Subcutaneous abdominal adipose tissue (tissue), 5 donors: ENCODE measurements at regions not wholly inside any gene's neighbourhood (a gene's known extent, or its start where the extent isn't known, plus 50 kb on each side); places are given as distances from the start of the nearest gene placed in this dataset.
"Not testable (repeated sequence)": the region's sequence is repeated elsewhere in the genome, so short reads cannot be mapped to it uniquely, and the experiment has no call there.

Experiments
- H3K27ac ChIP-seq: one replicate; pipeline ENCODE4 v1.7.0; 2013; ENCODE audit warnings: low read depth, mild to moderate bottlenecking, inconsistent platforms, low read length, moderate library complexity
- H3K27me3 ChIP-seq, 5 donors: one replicate each; pipeline ENCODE4 v1.7.0; 2013; ENCODE audit warnings: low read length in 5 of 5, inconsistent platforms in 1 of 5; ENCODE audit not compliant: control insufficient read depth in 5 of 5, insufficient read depth in 4 of 5
- H3K36me3 ChIP-seq, 5 donors: one replicate each; pipeline ENCODE4 v1.7.0; 2013; ENCODE audit warnings: low read length in 5 of 5; ENCODE audit not compliant: control insufficient read depth in 5 of 5, insufficient read depth in 5 of 5
- H3K4me1 ChIP-seq, 5 donors: one replicate each; pipeline ENCODE4 v1.7.0; 2013; ENCODE audit warnings: low read length in 5 of 5, mild to moderate bottlenecking in 3 of 5, moderate library complexity in 1 of 5; ENCODE audit not compliant: control insufficient read depth in 5 of 5, insufficient read depth in 5 of 5
- H3K4me3 ChIP-seq, 5 donors: one replicate each; pipeline ENCODE4 v1.7.0; 2013; ENCODE audit warnings: low read length in 5 of 5, low read depth in 1 of 5
- H3K9ac ChIP-seq, 5 donors: one replicate each; pipeline ENCODE4 v1.7.0; 2013; ENCODE audit warnings: low read length in 5 of 5, mild to moderate bottlenecking in 4 of 5, moderate library complexity in 3 of 5
- H3K9me3 ChIP-seq, 5 donors: one replicate each; pipeline ENCODE4 v1.7.0; 2013; ENCODE audit warnings: low read length in 5 of 5; ENCODE audit not compliant: control insufficient read depth in 5 of 5
- donor health status: healthy.
- donor health status: healthy.
- donor health status: healthy.
- donor health status: healthy.
- donor health status: healthy.

DNA sequence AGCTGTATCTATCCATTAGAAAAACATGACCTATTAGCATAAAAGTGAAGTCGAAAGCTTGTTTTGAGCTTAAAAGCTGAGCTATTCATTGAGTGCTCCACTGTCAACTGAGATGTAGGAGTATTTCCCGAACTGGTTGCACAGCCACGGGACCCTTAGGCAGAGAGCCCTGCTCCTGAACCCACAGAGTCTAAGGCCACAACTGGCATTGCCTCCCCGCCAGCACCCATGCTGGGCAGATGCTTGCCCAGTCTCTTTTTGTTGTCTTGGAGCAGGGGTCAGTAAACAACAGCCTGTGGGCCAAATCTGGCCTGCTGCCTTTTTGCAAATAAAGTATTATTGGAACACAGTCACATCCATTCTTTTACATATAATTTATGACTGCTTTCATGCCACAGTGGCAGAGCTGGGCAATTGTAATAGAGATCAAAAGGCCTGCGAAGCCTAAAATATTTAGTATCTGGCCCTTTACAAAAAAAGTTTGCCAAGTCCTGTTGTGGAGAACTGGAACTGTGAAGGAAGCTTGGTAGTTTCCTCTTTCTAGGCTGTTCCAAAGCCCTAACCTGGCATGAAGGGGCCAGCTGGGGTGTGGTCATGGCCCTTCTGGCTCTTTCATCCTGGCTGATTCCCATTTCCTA lies 58.4 kb upstream of the WAPL start:
- no peaks in the 10 kb centered on the region for H3K27me3 ChIP-seq
- H3K9me3 ChIP-seq = no peaks in the 10 kb centered on the region
- H3K36me3 ChIP-seq = no peaks in the 10 kb centered on the region
- H3K9ac ChIP-seq = no peak overlapping the region
- H3K4me1 ChIP-seq = peaks cover 0 to 11% (median 0%) of the 10 kb centered on the region in 5 donors
- no peak overlapping the region for H3K4me3 ChIP-seq
- no peak overlapping the region for H3K27ac ChIP-seq

DNA sequence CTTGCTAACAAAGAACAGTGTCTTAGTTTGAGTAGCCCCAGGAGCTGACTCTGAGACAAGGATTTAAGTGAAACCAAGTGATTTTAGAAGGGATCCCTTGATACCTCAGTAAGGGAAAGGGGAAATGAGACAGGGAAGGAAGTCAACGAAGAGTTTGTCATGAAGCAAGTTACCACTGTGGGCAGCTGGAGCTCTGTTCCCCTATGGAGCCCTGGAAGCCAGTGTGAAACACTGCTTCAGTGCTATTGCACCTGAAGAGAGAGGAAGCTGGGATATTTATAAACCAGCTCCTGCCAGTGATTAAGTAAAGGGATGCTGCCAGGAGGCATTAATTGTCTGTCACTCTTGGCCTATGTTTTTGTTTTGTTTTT lies 58.9 kb upstream of the WAPL start:
- Histone ChIP-seq H3K4me1 (peaks cover 0 to 16% (median 3%) of the 10 kb centered on the region in 5 donors), H3K4me3 (no peak overlapping the region), H3K9ac (no peak overlapping the region), H3K9me3 (no peaks in the 10 kb centered on the region), H3K36me3 (no peaks in the 10 kb centered on the region), H3K27ac (no peak overlapping the region), H3K27me3 (no peaks in the 10 kb centered on the region)

DNA sequence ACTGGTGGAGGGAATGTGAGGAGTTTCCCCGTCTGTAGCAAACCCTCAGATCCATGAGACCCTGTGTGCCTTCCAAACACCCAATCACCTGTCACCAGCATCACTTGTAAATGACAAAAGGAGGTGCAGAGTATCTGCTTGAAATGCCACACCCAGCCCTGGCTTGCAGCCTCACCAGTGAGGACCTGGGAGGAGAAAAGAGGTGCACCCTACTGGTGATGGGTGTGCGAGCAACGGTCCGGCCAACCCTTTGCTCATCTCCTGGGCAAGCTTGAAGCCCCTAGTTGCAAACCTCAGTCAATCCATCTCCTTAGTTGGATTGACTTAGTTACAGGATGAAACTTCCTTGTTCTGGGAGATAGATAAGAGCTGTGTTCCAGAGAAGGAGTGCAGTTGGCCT lies 62.4 kb upstream of the WAPL start:
- Histone ChIP-seq H3K4me1 (peaks cover 0 to 17% (median 3%) of the 10 kb centered on the region in 5 donors), H3K9ac (no peak overlapping the region), H3K36me3 (no peaks in the 10 kb centered on the region), H3K4me3 (no peak overlapping the region), H3K9me3 (no peaks in the 10 kb centered on the region), H3K27me3 (no peaks in the 10 kb centered on the region), H3K27ac (no peak overlapping the region)

DNA sequence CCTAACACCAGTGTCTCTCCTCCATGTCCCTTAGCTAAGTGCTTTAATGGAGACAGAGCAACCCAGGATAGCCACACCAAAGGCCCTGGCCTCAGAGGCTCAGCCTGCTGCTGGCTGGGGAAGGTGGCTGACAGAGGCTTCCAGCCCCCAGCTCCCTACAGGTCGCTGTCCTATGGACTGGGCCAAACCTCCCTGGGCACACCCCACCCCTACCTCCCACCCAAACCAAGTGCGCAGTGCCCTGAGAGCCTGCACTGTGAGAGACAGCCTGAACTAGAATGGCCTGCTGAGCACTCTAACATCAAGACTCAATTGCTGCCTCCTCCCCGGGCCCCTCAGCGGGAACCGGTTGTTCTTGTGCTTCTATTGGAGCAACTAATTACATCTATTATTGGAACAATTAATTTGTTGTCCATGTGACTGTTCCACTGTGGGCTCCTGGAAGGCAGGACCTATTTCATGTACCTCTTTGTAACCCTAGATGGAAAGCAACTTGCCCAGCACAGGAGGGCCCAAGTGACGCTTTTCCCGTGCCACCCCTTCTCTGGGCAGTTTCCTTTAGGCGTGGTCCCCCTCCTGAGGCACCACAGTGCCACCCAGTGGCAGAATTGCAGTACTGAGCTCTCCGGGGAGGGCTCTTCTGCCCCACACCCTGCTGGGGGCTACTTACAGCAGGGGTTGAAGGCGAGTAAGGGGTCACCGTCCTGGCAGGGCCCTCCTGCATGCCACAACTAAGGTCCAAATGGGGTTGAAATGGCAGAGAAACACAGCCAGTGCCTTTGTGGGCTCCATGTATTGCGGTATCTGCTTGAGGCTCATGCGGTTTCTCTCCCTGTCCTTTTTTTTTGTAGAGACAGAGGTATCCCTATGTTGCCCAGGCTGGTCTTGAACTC lies 63.7 kb upstream of the WAPL start:
- Histone ChIP-seq H3K27ac (no peak overlapping the region), H3K36me3 (no peaks in the 10 kb centered on the region), H3K4me1 (peaks cover 0 to 12% (median 3%) of the 10 kb centered on the region in 5 donors), H3K27me3 (no peaks in the 10 kb centered on the region), H3K4me3 (peak overlapping the region in 3 of 5 donors; percentile 29 to 48 (median 37)), H3K9me3 (no peaks in the 10 kb centered on the region), H3K9ac (peak overlapping the region in 2 of 5 donors; percentile 21 to 28)

DNA sequence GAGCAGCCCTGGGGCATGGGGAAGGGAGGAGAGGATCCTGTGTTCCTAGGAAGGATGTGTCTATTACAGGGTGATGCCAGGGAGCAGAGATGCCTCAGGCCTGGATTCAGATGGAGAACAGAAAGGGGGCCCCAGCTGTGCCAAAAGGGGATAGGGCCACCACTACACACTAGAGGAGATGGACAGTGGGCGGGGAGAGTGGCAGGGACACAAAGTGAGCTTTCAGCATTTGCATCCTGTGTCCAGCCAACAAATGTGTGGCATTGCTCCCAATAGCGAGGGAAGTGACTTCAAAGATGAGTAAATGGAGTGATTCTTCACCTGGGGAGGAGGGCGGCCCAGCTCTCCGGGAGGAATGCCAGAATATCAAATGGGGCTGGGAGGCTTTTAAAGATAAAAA lies 64.9 kb upstream of the WAPL start:
- peaks cover 0 to 7% (median 3%) of the 10 kb centered on the region in 5 donors for H3K4me1 ChIP-seq
- no peak overlapping the region for H3K27ac ChIP-seq
- no peak overlapping the region for H3K4me3 ChIP-seq
- H3K9me3 ChIP-seq = no peaks in the 10 kb centered on the region
- no peaks in the 10 kb centered on the region for H3K36me3 ChIP-seq
- no peak overlapping the region for H3K9ac ChIP-seq
- no peaks in the 10 kb centered on the region for H3K27me3 ChIP-seq

DNA sequence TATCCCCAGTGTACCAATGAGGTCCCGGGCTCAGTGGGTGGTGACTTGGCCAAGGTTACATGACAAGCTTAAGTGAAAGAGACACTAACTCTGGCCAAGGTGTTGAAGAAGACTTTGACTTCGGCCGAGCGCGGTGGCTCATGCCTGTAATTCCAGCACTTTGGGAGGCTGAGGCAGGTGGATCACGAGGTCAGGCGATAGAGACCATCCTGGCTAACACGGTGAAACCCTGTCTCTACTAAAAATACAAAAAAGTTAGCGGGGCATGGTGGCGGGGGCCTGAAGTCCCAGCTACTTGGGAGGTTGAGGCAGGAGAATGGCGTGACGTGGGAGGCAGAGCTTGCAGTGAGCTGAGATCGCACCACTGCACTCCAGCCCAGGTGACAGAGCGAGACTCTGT lies 65.6 kb upstream of the OPN4 start:
- not testable (repeated sequence) for H3K9ac ChIP-seq, H3K27ac ChIP-seq, H3K9me3 ChIP-seq, H3K27me3 ChIP-seq, H3K4me1 ChIP-seq, H3K36me3 ChIP-seq, H3K4me3 ChIP-seq

DNA sequence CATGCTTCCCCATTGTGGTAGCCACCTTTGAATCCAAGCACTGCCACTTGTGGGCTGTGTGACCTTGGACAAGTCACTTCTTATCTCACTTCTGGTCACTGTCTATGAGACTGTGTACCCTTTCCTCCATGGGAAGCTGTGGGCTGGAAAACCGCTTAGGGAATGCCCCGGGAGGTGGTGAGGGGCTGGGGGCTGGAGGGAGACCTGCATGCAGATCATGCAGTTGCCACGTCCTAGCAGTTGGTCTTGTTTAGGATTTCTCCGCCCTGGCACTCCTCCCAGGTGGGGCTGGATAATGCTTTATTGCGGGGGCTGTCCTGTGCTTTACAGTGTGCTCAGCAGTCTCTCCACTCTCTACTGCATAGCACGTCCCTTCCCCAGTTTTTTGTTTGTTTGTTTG lies 62.9 kb upstream of the OPN4 start:
- Histone ChIP-seq H3K4me1 (no peaks in the 10 kb centered on the region), H3K27ac (no peak overlapping the region), H3K4me3 (no peak overlapping the region), H3K27me3 (no peaks in the 10 kb centered on the region), H3K9me3 (no peaks in the 10 kb centered on the region), H3K9ac (no peak overlapping the region), H3K36me3 (no peaks in the 10 kb centered on the region)

DNA sequence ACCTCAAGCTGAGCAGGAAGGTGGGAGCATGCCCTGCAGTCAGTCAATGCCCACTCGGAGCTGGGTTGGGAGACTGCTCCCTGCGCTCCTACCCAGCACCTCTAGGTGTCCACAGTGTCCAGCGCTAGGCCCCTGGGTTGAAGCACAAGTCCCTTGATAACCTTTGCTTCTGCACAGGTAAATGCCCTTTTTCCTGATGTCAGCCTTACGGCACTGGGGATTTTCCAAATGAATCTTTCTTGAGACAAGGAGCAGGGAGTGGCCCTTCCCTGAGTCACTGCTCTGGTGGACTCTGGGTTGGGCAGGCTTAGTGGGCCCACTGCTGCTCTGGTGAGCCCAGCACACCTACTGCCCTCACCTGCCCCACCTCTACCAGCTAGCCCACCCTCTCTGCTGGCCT lies 61.9 kb upstream of the OPN4 start:
- Histone ChIP-seq H3K27me3 (no peaks in the 10 kb centered on the region), H3K9me3 (no peaks in the 10 kb centered on the region), H3K36me3 (no peaks in the 10 kb centered on the region), H3K4me1 (no peaks in the 10 kb centered on the region), H3K27ac (no peak overlapping the region), H3K9ac (no peak overlapping the region), H3K4me3 (no peak overlapping the region)

DNA sequence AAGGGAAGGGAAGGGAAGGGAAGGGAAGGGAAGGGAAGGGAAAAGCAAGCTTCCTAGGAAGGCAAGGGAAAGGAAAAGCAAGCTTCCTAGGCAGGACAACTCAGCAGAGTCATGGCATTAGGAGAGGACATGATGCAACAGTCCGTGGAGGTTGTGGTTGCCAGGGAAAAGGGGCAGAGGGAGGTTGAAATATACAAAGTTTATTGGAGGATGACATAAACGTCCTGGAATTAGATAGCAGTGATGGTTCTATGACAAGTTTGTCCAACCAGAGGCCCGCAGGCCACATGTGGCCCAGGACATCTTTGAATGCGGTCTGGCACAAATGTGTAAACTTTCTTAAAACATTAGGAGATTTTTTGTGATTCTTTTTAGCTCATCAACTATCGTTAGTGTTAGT lies 59.8 kb upstream of the OPN4 start:
- Histone ChIP-seq H3K27me3 (no peaks in the 10 kb centered on the region), H3K9me3 (no peaks in the 10 kb centered on the region), H3K4me1 (no peaks in the 10 kb centered on the region), H3K4me3 (no peak overlapping the region), H3K36me3 (no peaks in the 10 kb centered on the region), H3K27ac (no peak overlapping the region), H3K9ac (no peak overlapping the region)

DNA sequence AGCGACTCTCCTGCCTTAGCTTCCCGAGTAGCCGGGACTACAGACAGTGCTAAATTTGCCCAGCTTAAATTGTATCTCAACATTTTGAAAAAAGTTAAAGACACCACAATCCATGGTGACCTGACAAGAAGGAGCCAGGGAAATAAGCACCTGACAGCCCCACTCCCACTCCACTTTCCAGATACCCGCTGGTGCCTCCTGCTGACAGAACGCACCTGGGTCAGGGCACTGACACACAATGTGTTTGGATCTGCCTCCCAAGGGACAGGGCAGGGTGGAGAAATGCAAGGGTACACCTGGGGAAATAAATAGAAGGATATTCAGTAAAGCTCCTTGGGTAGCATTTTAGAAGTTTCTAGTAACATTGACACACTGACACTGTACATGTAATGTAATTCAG lies 58.9 kb upstream of the OPN4 start:
- Histone ChIP-seq H3K27me3 (no peaks in the 10 kb centered on the region), H3K27ac (no peak overlapping the region), H3K4me1 (no peaks in the 10 kb centered on the region), H3K9ac (no peak overlapping the region), H3K36me3 (no peaks in the 10 kb centered on the region), H3K4me3 (no peak overlapping the region), H3K9me3 (no peaks in the 10 kb centered on the region)
